Endothelial cell of umbilical vein (primary cell): ENCODE measurements at regions not wholly inside any gene's neighbourhood (a gene's known extent, or its start where the extent isn't known, plus 50 kb on each side); places are given as distances from the start of the nearest gene placed in this dataset.

Experiments
- BruUV-seq: library from RNA; stranded (reverse); fragments of 400-500 nt; replicated peaks from 2 replicates; lab custom pipeline; 2021; lab: Mats Ljungman, UMichigan
- CTCF ChIA-PET: fragments of 300-600, 350-600 bp; sonication (Branson Sonifier 250); formaldehyde crosslinking; loops from one replicate; lab custom pipeline; 2021; ENCODE audit warnings: antibody characterized with exemption, inconsistent platforms; lab: Charles Lee
- POLR2A ChIA-PET: fragments of 300-600, 350-600 bp; sonication (Branson Sonifier 250); formaldehyde crosslinking; loops from one replicate; lab custom pipeline; 2021; ENCODE audit warnings: antibody characterized with exemption, inconsistent platforms; lab: Charles Lee
- DNase-seq: peaks from one replicate; pipeline ENCODE4 v3.0.0-alpha.2; 2011; ENCODE audit warnings: low read depth, low spot score
- FAIRE-seq: peaks from 2 replicates; lab custom pipeline; 2011; peaks lifted over from hg19 to GRCh38; lab: Jason Lieb, UNC
- H2AFZ ChIP-seq: 2 replicates; pipeline ENCODE4 v1.6.0; 2012; ENCODE audit warnings: low read depth, low read length, control low read depth, inconsistent platforms
- H3K27ac ChIP-seq: 2 replicates; pipeline ENCODE4 v1.5.1; 2011; ENCODE audit warnings: low read depth, mild to moderate bottlenecking, control low read depth, low read length, moderate library complexity; ENCODE audit not compliant: insufficient read depth
- H3K27me3 ChIP-seq, 2 experiments: 2 replicates each; pipeline versions ENCODE4 v1.6.0 to v1.6.1; 2011; ENCODE audit warnings: low read length in 2 of 2, mixed read lengths in 1 of 2; ENCODE audit not compliant: control insufficient read depth in 2 of 2, insufficient read depth in 2 of 2
- H3K36me3 ChIP-seq, 2 experiments: 2 replicates in 1 of 2; 3 replicates in 1 of 2; pipeline ENCODE4 v1.5.1; 2011; ENCODE audit warnings: low read length in 2 of 2, mild to moderate bottlenecking in 1 of 2, moderate library complexity in 1 of 2; ENCODE audit not compliant: control insufficient read depth in 2 of 2, insufficient read depth in 2 of 2; ENCODE audit errors: extremely low read depth in 1 of 2
- H3K4me1 ChIP-seq: 3 replicates; pipeline ENCODE4 v1.5.1; 2011; ENCODE audit warnings: mild to moderate bottlenecking, low read length; ENCODE audit not compliant: control insufficient read depth, insufficient read depth; ENCODE audit errors: extremely low read depth
- H3K4me2 ChIP-seq: 2 replicates; pipeline ENCODE4 v1.6.1; 2011; ENCODE audit warnings: low read length, control low read depth, mixed read lengths; ENCODE audit not compliant: insufficient read depth
- H3K4me3 ChIP-seq, 3 experiments: fragments of 200-600 bp in 1 of 3; sonication (generic), shearing (Covaris generic) in 1 of 3; replicated peaks in 1 of 3; 2 replicates each; pipeline ENCODE4 v1.5.1; 2011 to 2016; ENCODE audit warnings: control low read depth in 3 of 3, low read length in 3 of 3, mild to moderate bottlenecking in 2 of 3, inconsistent platforms in 1 of 3, low read depth in 1 of 3, moderate library complexity in 1 of 3; ENCODE audit not compliant: insufficient read depth in 1 of 3
- H3K79me2 ChIP-seq: 2 replicates; pipeline ENCODE4 v1.6.0; 2012; ENCODE audit warnings: low read length, inconsistent platforms; ENCODE audit not compliant: control insufficient read depth, insufficient read depth
- H3K9ac ChIP-seq: replicated peaks from 2 replicates; pipeline ENCODE3; 2011; ENCODE audit warnings: low read length, control low read depth; ENCODE audit not compliant: insufficient read depth; ENCODE audit errors: extremely low read depth
- H3K9me1 ChIP-seq: replicated peaks from 3 replicates; pipeline ENCODE4 v1.6.0; 2011; ENCODE audit warnings: mild to moderate bottlenecking, low read length; ENCODE audit not compliant: control insufficient read depth, insufficient read depth; ENCODE audit errors: extremely low read depth
- H3K9me3 ChIP-seq: replicated peaks from 2 replicates; pipeline ENCODE4 v1.5.1; 2012; ENCODE audit warnings: low read length, inconsistent platforms; ENCODE audit not compliant: control insufficient read depth, insufficient read depth
- H4K20me1 ChIP-seq: replicated peaks from 2 replicates; pipeline ENCODE3; 2011; ENCODE audit warnings: mild to moderate bottlenecking, low read length; ENCODE audit not compliant: control insufficient read depth, insufficient read depth; ENCODE audit errors: extremely low read depth
- EZH2 ChIP-seq: IDR thresholded peaks from 2 replicates; pipeline ENCODE4 v1.6.1; 2012; ENCODE audit warnings: borderline replicate concordance, low read depth, mild to moderate bottlenecking, moderate library complexity, low read length, inconsistent platforms; ENCODE audit not compliant: severe bottlenecking
- FOS ChIP-seq: IDR thresholded peaks from 2 replicates; pipeline ENCODE4 v1.6.1; 2011; ENCODE audit warnings: mild to moderate bottlenecking, low read length, moderate library complexity, borderline replicate concordance; ENCODE audit not compliant: insufficient read depth
- GATA2 ChIP-seq: IDR thresholded peaks from 2 replicates; pipeline ENCODE4 v1.7.0; 2011; ENCODE audit warnings: low read depth, mild to moderate bottlenecking, moderate library complexity, mixed read lengths, low read length; ENCODE audit not compliant: insufficient read length, insufficient read depth
- JUN ChIP-seq: IDR thresholded peaks from 2 replicates; pipeline ENCODE4 v1.6.1; 2011; ENCODE audit warnings: borderline replicate concordance, low read depth; ENCODE audit not compliant: insufficient read length, insufficient read depth
- MYC ChIP-seq: IDR thresholded peaks from one replicate; pipeline ENCODE4 v1.6.1; 2011; ENCODE audit warnings: mild to moderate bottlenecking, low read depth, low read length
- POLR2A ChIP-seq: IDR thresholded peaks from 2 replicates; pipeline ENCODE4 v1.6.1; 2012; ENCODE audit warnings: low read depth, mild to moderate bottlenecking, control low read depth, low read length
- POLR2AphosphoS5 ChIP-seq: IDR thresholded peaks from 2 replicates; pipeline ENCODE4 v1.6.1; 2012; ENCODE audit warnings: low read depth, mild to moderate bottlenecking, control low read depth, low read length, moderate library complexity; ENCODE audit not compliant: insufficient read depth
- dilution Hi-C: fragments of 300-500 bp; cut with MboI; formaldehyde crosslinking; loops from one replicate; pipeline ENCODE4 v1.15.0; 2019; ENCODE audit warnings: low sequenced_read_pairs; ENCODE audit not compliant: extremely low pct_ligation_motif_present
- intact Hi-C: fragments of 100-400 bp; cut with micrococcal nuclease; formaldehyde crosslinking; loops from one replicate; pipeline ENCODE4 v1.10.0; 2022
- TF ChIP-seq, protein P1 (sequence below): IDR thresholded peaks from 2 replicates; pipeline ENCODE4 v1.6.1; 2011; ENCODE audit not compliant: insufficient read depth, insufficient read length
- TF ChIP-seq, protein P2 (sequence below), 2 donors: IDR thresholded peaks; 1 replicate in 1 of 2; 2 replicates in 1 of 2; pipeline ENCODE4 v1.5.1; 2011; ENCODE audit warnings: low read length in 2 of 2, mild to moderate bottlenecking in 2 of 2, moderate library complexity in 2 of 2, control low read depth in 1 of 2, inconsistent platforms in 1 of 2, low read depth in 1 of 2; ENCODE audit not compliant: insufficient read depth in 1 of 2; ENCODE audit errors: extremely low read depth in 1 of 2

DNA sequence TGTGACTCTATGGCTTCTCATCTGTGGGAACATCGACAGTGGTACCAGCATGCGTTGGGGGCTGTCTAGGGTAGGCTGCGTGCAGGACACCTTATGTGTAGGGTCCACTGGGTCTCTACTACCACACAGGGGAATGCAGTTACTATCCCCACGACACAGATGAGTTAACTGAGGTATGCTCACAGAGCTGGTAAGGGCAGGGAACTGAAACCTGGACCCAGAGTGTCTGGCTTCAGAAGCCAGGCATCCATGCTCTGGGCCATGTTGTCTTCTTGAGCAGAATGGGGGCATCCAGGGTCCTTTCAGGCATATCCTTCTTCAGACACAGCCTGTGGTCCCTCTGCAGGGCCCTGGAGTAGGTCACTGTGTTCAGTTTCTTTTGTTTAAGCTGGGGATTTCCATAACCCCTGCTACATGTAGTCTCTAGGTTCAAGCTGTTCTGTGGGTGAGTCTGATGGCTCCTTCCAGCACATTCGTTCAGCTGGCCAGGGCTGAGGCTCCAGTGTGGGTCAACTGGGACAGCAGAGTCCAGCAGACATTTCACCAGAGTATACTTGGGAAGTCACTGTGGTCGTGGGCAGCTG is 148.8 kb downstream of the GADD45G start:
- DNase-seq, result no peak
- H3K4me3 ChIP-seq, result no peak overlapping the region
- no peaks in the 10 kb centered on the region for H3K79me2 ChIP-seq
- no peaks in the 10 kb centered on the region for H3K27me3 ChIP-seq
- no peak overlapping the region for H2AFZ ChIP-seq
- CTCF ChIA-PET, result no interaction called here
- no peaks in the 10 kb centered on the region for H4K20me1 ChIP-seq
- no TSS peak for BruUV-seq
- POLR2A ChIA-PET, result no interaction called here
- dilution Hi-C loops (no loop called here), intact Hi-C loops (no loop called here)
- no peaks in the 10 kb centered on the region for H3K36me3 ChIP-seq
- no peak overlapping the region for H3K27ac ChIP-seq
- no peaks in the 10 kb centered on the region for H3K9me3 ChIP-seq
- TF ChIP-seq, protein P1, sequence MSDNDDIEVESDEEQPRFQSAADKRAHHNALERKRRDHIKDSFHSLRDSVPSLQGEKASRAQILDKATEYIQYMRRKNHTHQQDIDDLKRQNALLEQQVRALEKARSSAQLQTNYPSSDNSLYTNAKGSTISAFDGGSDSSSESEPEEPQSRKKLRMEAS, result no peak
- TF ChIP-seq GATA2 (no peak), FOS (no peak), POLR2AphosphoS5 (no peak), MYC (no peak), EZH2 (no peak), POLR2A (no peak), JUN (no peak)
- TF ChIP-seq, protein P2, sequence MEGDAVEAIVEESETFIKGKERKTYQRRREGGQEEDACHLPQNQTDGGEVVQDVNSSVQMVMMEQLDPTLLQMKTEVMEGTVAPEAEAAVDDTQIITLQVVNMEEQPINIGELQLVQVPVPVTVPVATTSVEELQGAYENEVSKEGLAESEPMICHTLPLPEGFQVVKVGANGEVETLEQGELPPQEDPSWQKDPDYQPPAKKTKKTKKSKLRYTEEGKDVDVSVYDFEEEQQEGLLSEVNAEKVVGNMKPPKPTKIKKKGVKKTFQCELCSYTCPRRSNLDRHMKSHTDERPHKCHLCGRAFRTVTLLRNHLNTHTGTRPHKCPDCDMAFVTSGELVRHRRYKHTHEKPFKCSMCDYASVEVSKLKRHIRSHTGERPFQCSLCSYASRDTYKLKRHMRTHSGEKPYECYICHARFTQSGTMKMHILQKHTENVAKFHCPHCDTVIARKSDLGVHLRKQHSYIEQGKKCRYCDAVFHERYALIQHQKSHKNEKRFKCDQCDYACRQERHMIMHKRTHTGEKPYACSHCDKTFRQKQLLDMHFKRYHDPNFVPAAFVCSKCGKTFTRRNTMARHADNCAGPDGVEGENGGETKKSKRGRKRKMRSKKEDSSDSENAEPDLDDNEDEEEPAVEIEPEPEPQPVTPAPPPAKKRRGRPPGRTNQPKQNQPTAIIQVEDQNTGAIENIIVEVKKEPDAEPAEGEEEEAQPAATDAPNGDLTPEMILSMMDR (IDR thresholded peaks at IDR 0.05; ENCODE audit: extremely low read depth in 1 of 2, insufficient read depth in 1 of 2, low read depth in 1 of 2, low read length in 2 of 2), result no peak
- no peak overlapping the region for H3K9ac ChIP-seq
- no peak overlapping the region for H3K4me2 ChIP-seq
- FAIRE-seq, result no peak
- H3K9me1 ChIP-seq, result no peaks in the 10 kb centered on the region
- no peaks in the 10 kb centered on the region for H3K4me1 ChIP-seq
